ENCODE measurements at regions not wholly inside any gene's neighbourhood (a gene's known extent, or its start where the extent isn't known, plus 50 kb on each side); places are given as distances from the start of the nearest gene placed in this dataset.

DNA sequence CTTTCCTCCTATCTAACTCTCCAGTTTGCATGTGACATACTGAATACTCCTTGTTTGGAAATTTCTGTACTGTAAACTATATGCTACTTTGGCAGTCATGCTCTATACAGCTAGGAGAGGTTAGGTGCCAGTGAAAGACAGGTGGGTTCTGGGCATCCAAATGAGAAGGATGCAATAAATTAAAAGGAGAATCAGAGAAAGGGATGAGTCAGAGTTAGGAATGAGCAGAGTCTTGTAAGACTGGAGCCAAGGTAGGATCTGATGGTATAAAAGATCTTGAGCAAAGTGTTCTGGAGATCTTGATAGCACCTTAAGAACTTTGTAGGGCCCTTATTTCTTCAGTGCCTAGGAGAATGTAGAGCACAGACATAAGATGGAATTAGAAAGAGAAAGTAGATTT is 58.7 kb upstream of the STAM2 start:
- TF ChIP-seq POLR2A (IDR thresholded peaks at IDR 0.05), result no peak
- no peak for TF ChIP-seq POLR2AphosphoS5 (IDR thresholded peaks at IDR 0.05)
- TF ChIP-seq, protein P1, sequence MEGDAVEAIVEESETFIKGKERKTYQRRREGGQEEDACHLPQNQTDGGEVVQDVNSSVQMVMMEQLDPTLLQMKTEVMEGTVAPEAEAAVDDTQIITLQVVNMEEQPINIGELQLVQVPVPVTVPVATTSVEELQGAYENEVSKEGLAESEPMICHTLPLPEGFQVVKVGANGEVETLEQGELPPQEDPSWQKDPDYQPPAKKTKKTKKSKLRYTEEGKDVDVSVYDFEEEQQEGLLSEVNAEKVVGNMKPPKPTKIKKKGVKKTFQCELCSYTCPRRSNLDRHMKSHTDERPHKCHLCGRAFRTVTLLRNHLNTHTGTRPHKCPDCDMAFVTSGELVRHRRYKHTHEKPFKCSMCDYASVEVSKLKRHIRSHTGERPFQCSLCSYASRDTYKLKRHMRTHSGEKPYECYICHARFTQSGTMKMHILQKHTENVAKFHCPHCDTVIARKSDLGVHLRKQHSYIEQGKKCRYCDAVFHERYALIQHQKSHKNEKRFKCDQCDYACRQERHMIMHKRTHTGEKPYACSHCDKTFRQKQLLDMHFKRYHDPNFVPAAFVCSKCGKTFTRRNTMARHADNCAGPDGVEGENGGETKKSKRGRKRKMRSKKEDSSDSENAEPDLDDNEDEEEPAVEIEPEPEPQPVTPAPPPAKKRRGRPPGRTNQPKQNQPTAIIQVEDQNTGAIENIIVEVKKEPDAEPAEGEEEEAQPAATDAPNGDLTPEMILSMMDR (IDR thresholded peaks at IDR 0.05), result no peak
